RWPE1 (cell line): ENCODE measurements at regions not wholly inside any gene's neighbourhood (a gene's known extent, or its start where the extent isn't known, plus 50 kb on each side); places are given as distances from the start of the nearest gene placed in this dataset.
"Not testable (repeated sequence)": the region's sequence is repeated elsewhere in the genome, so short reads cannot be mapped to it uniquely, and the experiment has no call there.

Experiments
- CTCF ChIA-PET: fragments of 350-600 bp; sonication (Branson Sonifier 250); formaldehyde crosslinking; extraction: SDS; loops from one replicate; lab custom pipeline; 2021; lab: Yijun Ruan, JAX
- POLR2A ChIA-PET: fragments of 400-600 bp; formaldehyde crosslinking; extraction: SDS; loops from one replicate; lab custom pipeline; 2020; ENCODE audit warnings: antibody characterized with exemption; ENCODE audit not compliant: low non-redundant PET; lab: Yijun Ruan, JAX
- DNase-seq: peaks from one replicate; pipeline ENCODE4 v3.0.0; 2012; ENCODE audit warnings: low spot score
- H3K27ac ChIP-seq: fragments of 450-650 bp; 2 replicates; pipeline ENCODE4 v1.5.1; 2017
- CTCF ChIP-seq: fragments of 450-650 bp; conservative IDR thresholded peaks from 2 replicates; pipeline ENCODE4 v1.5.1; 2017; ENCODE audit warnings: low read depth, mild to moderate bottlenecking

- no peak for DNase-seq
- POLR2A ChIA-PET, result no interaction called here
- CTCF ChIA-PET, result no interaction called here
- no peak for TF ChIP-seq CTCF
- no peak overlapping the region for H3K27ac ChIP-seq
Observed at GRCh38 chr22:35178446-35178845, 78.8 kb upstream of the HMGXB4 start.

GRCh38 chr22:35183917-35184316 is 73.4 kb upstream of the HMGXB4 start:
- no peak for TF ChIP-seq CTCF
- H3K27ac ChIP-seq, result no peak overlapping the region
- DNase-seq, result no peak
- ChIA-PET POLR2A (no interaction called here), CTCF (no interaction called here)

GRCh38 chr22:35186492-35186891 is 70.8 kb upstream of the HMGXB4 start:
- H3K27ac ChIP-seq, result no peak overlapping the region
- ChIA-PET POLR2A (no interaction called here), CTCF (no interaction called here)
- TF ChIP-seq CTCF, result no peak
- no peak for DNase-seq

- DNase-seq, H3K27ac ChIP-seq, CTCF ChIA-PET, POLR2A ChIA-PET: not testable (repeated sequence)
Observed at GRCh38 chr22:35188930-35189329, 68.4 kb upstream of the HMGXB4 start.

- no peak overlapping the region for H3K27ac ChIP-seq
- CTCF ChIA-PET, result no interaction called here
- TF ChIP-seq CTCF, result no peak
- POLR2A ChIA-PET, result no interaction called here
- no peak for DNase-seq
Observed at GRCh38 chr22:35189559-35189958, 67.7 kb upstream of the HMGXB4 start.

GRCh38 chr22:35191412-35191811 is 65.9 kb upstream of the HMGXB4 start:
- peak; percentile 27 for DNase-seq
- no peak overlapping the region for H3K27ac ChIP-seq
- TF ChIP-seq CTCF, result no peak
- CTCF ChIA-PET, result no interaction called here
- POLR2A ChIA-PET, result no interaction called here

GRCh38 chr22:35192129-35192918 is 65.0 kb upstream of the HMGXB4 start:
- H3K27ac ChIP-seq, result no peak overlapping the region
- no peak for TF ChIP-seq CTCF
- ChIA-PET CTCF (no interaction called here), POLR2A (no interaction called here)
- no peak for DNase-seq
